Right lobe of liver (tissue), 6 donors: ENCODE measurements at regions not wholly inside any gene's neighbourhood (a gene's known extent, or its start where the extent isn't known, plus 50 kb on each side); places are given as distances from the start of the nearest gene placed in this dataset.

ENCODE experiments used
- ATAC-seq, 4 donors: fragments of 200-7000 bp; cut with Tn5 transposase; one replicate each; pipeline ENCODE4 v1.9.1; 2020; ENCODE audit warnings: mild to moderate bottlenecking in 4 of 4, moderate library complexity in 4 of 4
- DNase-seq, 3 donors: peaks; one replicate each; pipeline ENCODE4 v3.0.0-alpha.2; 2020
- H3K27ac ChIP-seq, 3 donors: fragments of 200-600 bp; one replicate each; pipeline ENCODE4 v1.8.0; 2022
- H3K27me3 ChIP-seq, 2 donors: fragments of 200-600 bp; one replicate each; pipeline ENCODE4 v1.8.0; 2022
- H3K36me3 ChIP-seq, 4 donors: fragments of 200-600 bp; sonication (generic) in 1 of 4; one replicate each; pipeline versions ENCODE4 v1.5.1 to v1.8.0; 2017 to 2022; ENCODE audit warnings: control low read depth in 1 of 4
- H3K4me1 ChIP-seq, 4 donors: fragments of 200-600 bp; sonication (generic) in 1 of 4; one replicate each; pipeline versions ENCODE4 v1.5.1 to v1.8.0; 2017 to 2022; ENCODE audit warnings: control low read depth in 1 of 4
- H3K4me3 ChIP-seq, 3 donors: fragments of 200-600 bp; one replicate each; pipeline ENCODE4 v1.8.0; 2022
- H3K9me3 ChIP-seq, 4 donors: fragments of 200-600 bp; sonication (generic) in 1 of 4; one replicate each; pipeline versions ENCODE4 v1.5.1 to v1.8.0; 2017 to 2022; ENCODE audit warnings: control low read depth in 1 of 4
- CTCF ChIP-seq, 4 donors: fragments of 200-600 bp in 3 of 4; fragments of 450-650 bp in 1 of 4; IDR thresholded peaks; one replicate each; pipeline versions ENCODE4 v1.5.1 to v1.8.0; 2016 to 2022; ENCODE audit warnings: antibody characterized with exemption in 4 of 4, mild to moderate bottlenecking in 2 of 4
- POLR2A ChIP-seq: fragments of 450-650 bp; IDR thresholded peaks from one replicate; pipeline ENCODE4 v1.6.1; 2017; ENCODE audit warnings: antibody characterized with exemption, mild to moderate bottlenecking
- WGBS: methylation state at CpG from one replicate; pipeline ENCODE4 v1.1.6; 2018; ENCODE audit warnings: low coverage, low lambda C conversion rate; ENCODE audit not compliant: insufficient coverage; ENCODE audit errors: missing lambda C conversion rate; 5-methylcytosine and 5-hydroxymethylcytosine counted together
- intact Hi-C, 2 donors: fragments of 100-400 bp; cut with DNase I; formaldehyde crosslinking; loops; one replicate each; pipeline versions ENCODE4 v1.11.2 to v1.14.1; 2022
- donor health status: DM: no; HTN: yes; CAD: no.
- donor health status: DM: no; HTN: no; CAD: no.
- donor health status: DM: no; HTN: no; CAD: no.
- donor health status: DM: no; HTN: yes; CAD: no.
- donor health status: DM: no; HTN: yes; CAD: no.

- H3K27ac ChIP-seq, result no peak overlapping the region
- H3K4me1 ChIP-seq, result no peaks in the 10 kb centered on the region
- H3K4me3 ChIP-seq, result no peak overlapping the region
- no peaks in the 10 kb centered on the region for H3K36me3 ChIP-seq
- WGBS, result 53% methylated on average over 2 of the region's 2 CpGs
- no peaks in the 10 kb centered on the region for H3K9me3 ChIP-seq
- DNase-seq (no peak), ATAC-seq (no peak)
- intact Hi-C loops, result no loop called here
- TF ChIP-seq POLR2A (no peak), CTCF (IDR thresholded peaks at IDR 0.05) (no peak)
- peaks cover 0 to 10% of the 10 kb centered on the region in 2 donors for H3K27me3 ChIP-seq
Measured at GRCh38 chr18:25881149-25881548, 209.3 kb downstream of the SS18 start.

- ATAC-seq (no peak), DNase-seq (no peak)
- H3K27me3 ChIP-seq, result peaks cover 0 to 10% of the 10 kb centered on the region in 2 donors
- WGBS, result 55% methylated on average over 3 of the region's 3 CpGs
- intact Hi-C loops, result no loop called here
- H3K27ac ChIP-seq, result no peak overlapping the region
- no peaks in the 10 kb centered on the region for H3K36me3 ChIP-seq
- H3K9me3 ChIP-seq, result no peaks in the 10 kb centered on the region
- TF ChIP-seq CTCF (IDR thresholded peaks at IDR 0.05) (no peak), POLR2A (no peak)
- H3K4me3 ChIP-seq, result no peak overlapping the region
- H3K4me1 ChIP-seq, result no peaks in the 10 kb centered on the region
Measured at GRCh38 chr18:25880441-25880840, 210.0 kb downstream of the SS18 start.

GRCh38 chr18:25876330-25876948 lies 214.0 kb downstream of the SS18 start:
- 19% methylated on average over 7 of the region's 7 CpGs for WGBS
- Histone ChIP-seq H3K4me1 (no peaks in the 10 kb centered on the region), H3K36me3 (no peaks in the 10 kb centered on the region), H3K4me3 (no peak overlapping the region), H3K27ac (no peak overlapping the region), H3K27me3 (peaks cover 0 to 10% of the 10 kb centered on the region in 2 donors), H3K9me3 (no peaks in the 10 kb centered on the region)
- DNase-seq (no peak), ATAC-seq (no peak)
- no peak for TF ChIP-seq POLR2A
- intact Hi-C loops, result no loop called here

- Histone ChIP-seq H3K4me3 (no peak overlapping the region), H3K9me3 (no peaks in the 10 kb centered on the region), H3K27ac (no peak overlapping the region), H3K4me1 (no peaks in the 10 kb centered on the region), H3K36me3 (no peaks in the 10 kb centered on the region), H3K27me3 (peaks cover 0 to 10% of the 10 kb centered on the region in 2 donors)
- ATAC-seq (no peak), DNase-seq (no peak)
- intact Hi-C loops, result no loop called here
- TF ChIP-seq CTCF (IDR thresholded peaks at IDR 0.05), result no peak
- no peak for TF ChIP-seq POLR2A
- WGBS, result 38% methylated on average over 5 of the region's 7 CpGs
Measured at GRCh38 chr18:25875551-25876240, 214.7 kb downstream of the SS18 start.

- Histone ChIP-seq H3K4me3 (no peak overlapping the region), H3K27ac (no peak overlapping the region), H3K9me3 (no peaks in the 10 kb centered on the region), H3K36me3 (no peaks in the 10 kb centered on the region), H3K4me1 (no peaks in the 10 kb centered on the region), H3K27me3 (no peaks in the 10 kb centered on the region)
- ATAC-seq (no peak), DNase-seq (no peak)
- intact Hi-C loops, result no loop called here
- TF ChIP-seq POLR2A (no peak), CTCF (IDR thresholded peaks at IDR 0.05) (no peak)
- 35% methylated on average over 3 of the region's 3 CpGs for WGBS
Measured at GRCh38 chr18:25873833-25874232, 216.6 kb downstream of the SS18 start.
